MM.1S (cell line): ENCODE measurements at regions not wholly inside any gene's neighbourhood (a gene's known extent, or its start where the extent isn't known, plus 50 kb on each side); places are given as distances from the start of the nearest gene placed in this dataset.
"Not testable (repeated sequence)": the region's sequence is repeated elsewhere in the genome, so short reads cannot be mapped to it uniquely, and the experiment has no call there.

Experiments used
- DNase-seq: peaks from one replicate; pipeline ENCODE4 v3.0.0-alpha.2; 2015
- H2AFZ ChIP-seq: fragments of 300-600 bp; sonication (generic); 2 replicates; pipeline ENCODE4 v1.6.0; 2016; ENCODE audit warnings: antibody characterized with exemption, low read length
- H3F3A ChIP-seq: fragments of 300-600 bp; sonication (generic); 2 replicates; pipeline ENCODE4 v1.6.1; 2016; ENCODE audit warnings: mild to moderate bottlenecking, antibody characterized with exemption, low read length, moderate library complexity, mixed read lengths; ENCODE audit not compliant: insufficient read depth
- H3K27ac ChIP-seq: fragments of 300-600 bp; sonication (generic); 2 replicates; pipeline ENCODE4 v1.5.1; 2016; ENCODE audit warnings: mild to moderate bottlenecking, low read length
- H3K27me3 ChIP-seq: fragments of 300-600 bp; sonication (generic); replicated peaks from 2 replicates; pipeline ENCODE4 v1.6.0; 2016; ENCODE audit warnings: low read length; ENCODE audit not compliant: insufficient read depth
- H3K36me3 ChIP-seq: fragments of 300-600 bp; sonication (generic); replicated peaks from 2 replicates; pipeline ENCODE4 v1.6.1; 2016; ENCODE audit warnings: mild to moderate bottlenecking, low read length, mixed read lengths; ENCODE audit not compliant: insufficient read depth
- H3K4me1 ChIP-seq: fragments of 300-600 bp; sonication (generic); 2 replicates; pipeline ENCODE4 v1.6.1; 2016; ENCODE audit warnings: low read length, mixed read lengths
- H3K4me2 ChIP-seq: fragments of 300-600 bp; sonication (generic); 2 replicates; pipeline ENCODE4 v1.6.0; 2016; ENCODE audit warnings: low read depth, low read length
- H3K4me3 ChIP-seq: fragments of 300-600 bp; sonication (generic); 2 replicates; pipeline ENCODE4 v1.5.1; 2016; ENCODE audit warnings: low read length, mixed read lengths
- H3K79me2 ChIP-seq: fragments of 300-600 bp; sonication (generic); 2 replicates; pipeline ENCODE4 v1.6.1; 2016; ENCODE audit warnings: mixed run types, low read length, mixed read lengths
- H3K9ac ChIP-seq: fragments of 300-600 bp; sonication (generic); 2 replicates; pipeline ENCODE4 v1.6.1; 2016; ENCODE audit warnings: low read length, mixed read lengths
- H3K9me2 ChIP-seq: fragments of 300-600 bp; sonication (generic); replicated peaks from 2 replicates; pipeline ENCODE4 v1.6.1; 2016; ENCODE audit warnings: mild to moderate bottlenecking, low read length, mixed read lengths; ENCODE audit not compliant: insufficient read depth
- H3K9me3 ChIP-seq: fragments of 300-600 bp; sonication (generic); replicated peaks from 2 replicates; pipeline ENCODE4 v1.6.1; 2016; ENCODE audit warnings: mild to moderate bottlenecking, low read length, mixed read lengths; ENCODE audit not compliant: insufficient read depth
- H4K20me1 ChIP-seq: fragments of 300-600 bp; sonication (generic); 2 replicates; pipeline ENCODE4 v1.6.1; 2016; ENCODE audit warnings: mild to moderate bottlenecking, low read length, moderate library complexity, mixed read lengths; ENCODE audit not compliant: insufficient read depth
- CTCF ChIP-seq: fragments of 300-600 bp; sonication (generic); IDR thresholded peaks from 2 replicates; pipeline ENCODE4 v1.5.1; 2016; ENCODE audit warnings: antibody characterized with exemption, low read length, mixed read lengths
- EZH2 ChIP-seq: fragments of 300-600 bp; sonication (generic); optimal IDR thresholded peaks from 2 replicates; pipeline ENCODE3; 2017; ENCODE audit warnings: low read depth, mild to moderate bottlenecking, antibody characterized with exemption, low read length, mixed read lengths
- EZH2phosphoT487 ChIP-seq: fragments of 300-600 bp; sonication (generic); IDR thresholded peaks from 2 replicates; pipeline ENCODE4 v1.6.1; 2018; ENCODE audit warnings: antibody characterized with exemption, low read length

- no peaks in the 10 kb centered on the region for H4K20me1 ChIP-seq
- no peak overlapping the region for H3K4me3 ChIP-seq
- H3K4me1 ChIP-seq: 0 out of 2 replicates have a peak, but pooled peaks cover 3% of the 10 kb centered on the region
- TF ChIP-seq CTCF: no peak
- TF ChIP-seq EZH2: no peak
- TF ChIP-seq EZH2phosphoT487: no peak
- no peaks in the 10 kb centered on the region for H3K36me3 ChIP-seq
- H3K27ac ChIP-seq: no peak overlapping the region
- H3K9me3 ChIP-seq: no peaks in the 10 kb centered on the region
- H3K27me3 ChIP-seq: no peaks in the 10 kb centered on the region
- H3K9me2 ChIP-seq: no peaks in the 10 kb centered on the region
- no peaks in the 10 kb centered on the region for H3K79me2 ChIP-seq
- H3K4me2 ChIP-seq: no peak overlapping the region
- no peak overlapping the region for H2AFZ ChIP-seq
- DNase-seq: no peak
- H3F3A ChIP-seq: no peaks in the 10 kb centered on the region
- no peak overlapping the region for H3K9ac ChIP-seq
Observed at GRCh38 chr17:52982331-52982730, 823.8 kb upstream of the CA10 start.

- Histone ChIP-seq H3K4me2 (no peak overlapping the region), H3K4me3 (no peak overlapping the region), H3K27me3 (no peaks in the 10 kb centered on the region), H3F3A (no peaks in the 10 kb centered on the region), H3K9me2 (no peaks in the 10 kb centered on the region), H4K20me1 (no peaks in the 10 kb centered on the region), H3K4me1 (no peaks in the 10 kb centered on the region), H3K27ac (no peak overlapping the region), H2AFZ (no peak overlapping the region), H3K79me2 (no peaks in the 10 kb centered on the region), H3K36me3 (no peaks in the 10 kb centered on the region), H3K9ac (no peak overlapping the region), H3K9me3 (no peaks in the 10 kb centered on the region)
- TF ChIP-seq EZH2phosphoT487: no peak
- TF ChIP-seq CTCF: no peak
- TF ChIP-seq EZH2: no peak
- DNase-seq: no peak
Observed at GRCh38 chr17:52979921-52980320, 821.4 kb upstream of the CA10 start.

GRCh38 chr17:52965856-52966255 lies 807.3 kb upstream of the CA10 start:
- Histone ChIP-seq H3F3A (no peaks in the 10 kb centered on the region), H3K79me2 (no peaks in the 10 kb centered on the region), H3K9me3 (no peaks in the 10 kb centered on the region; the same call in 1 of the 2 replicates), H3K4me1 (no peaks in the 10 kb centered on the region), H2AFZ (no peak overlapping the region), H3K27ac (no peak overlapping the region), H3K36me3 (no peaks in the 10 kb centered on the region), H3K27me3 (no peaks in the 10 kb centered on the region), H3K9me2 (no peaks in the 10 kb centered on the region), H3K4me3 (no peak overlapping the region), H3K4me2 (no peak overlapping the region), H4K20me1 (no peaks in the 10 kb centered on the region), H3K9ac (no peak overlapping the region)
- TF ChIP-seq EZH2 (no peak), CTCF (no peak)
- no peak for DNase-seq

- not testable (repeated sequence) for H3K4me2 ChIP-seq
Observed at GRCh38 chr17:52961751-52962150, 803.2 kb upstream of the CA10 start.

More at GRCh38 chr17:52961751-52962150, 803.2 kb upstream of the CA10 start:
- H3K36me3 ChIP-seq, H3K4me1 ChIP-seq, H3K9me3 ChIP-seq, H3K27me3 ChIP-seq, H4K20me1 ChIP-seq, H2AFZ ChIP-seq, DNase-seq, H3K4me3 ChIP-seq, H3K9ac ChIP-seq, H3K79me2 ChIP-seq, H3F3A ChIP-seq, H3K9me2 ChIP-seq, H3K27ac ChIP-seq: not testable (repeated sequence)
